Upper lobe of left lung (tissue), 6 donors: ENCODE measurements at regions not wholly inside any gene's neighbourhood (a gene's known extent, or its start where the extent isn't known, plus 50 kb on each side); places are given as distances from the start of the nearest gene placed in this dataset.

ENCODE experiments used
- ATAC-seq, 2 donors: fragments of 200-7000 bp; cut with Tn5 transposase; one replicate each; pipeline ENCODE4 v1.9.1; 2022; ENCODE audit warnings: mild to moderate bottlenecking in 2 of 2, moderate library complexity in 2 of 2; ENCODE audit not compliant: low FRiP score in 2 of 2
- DNase-seq, 2 donors: peaks; one replicate each; pipeline ENCODE4 v3.0.0-alpha.2; 2019 to 2020
- H3K27ac ChIP-seq, 4 donors: fragments of 200-600 bp; sonication (generic); one replicate each; pipeline ENCODE4 v1.5.1; 2016 to 2019
- H3K27me3 ChIP-seq, 4 donors: fragments of 200-600 bp; sonication (generic); one replicate each; pipeline ENCODE4 v1.5.1; 2017 to 2019
- H3K36me3 ChIP-seq, 4 donors: fragments of 200-600 bp; sonication (generic); one replicate each; pipeline ENCODE4 v1.5.1; 2016 to 2019
- H3K4me1 ChIP-seq, 4 donors: fragments of 200-600 bp; sonication (generic); one replicate each; pipeline ENCODE4 v1.5.1; 2018 to 2019
- H3K4me3 ChIP-seq, 4 donors: fragments of 200-600 bp; sonication (generic); one replicate each; pipeline ENCODE4 v1.5.1; 2017 to 2019; ENCODE audit warnings: mild to moderate bottlenecking in 2 of 4, moderate library complexity in 1 of 4
- H3K9me3 ChIP-seq, 4 donors: fragments of 200-600 bp; sonication (generic); one replicate each; pipeline ENCODE4 v1.5.1; 2018 to 2019
- EP300 ChIP-seq, 4 donors: sonication (generic); formaldehyde crosslinking; IDR thresholded peaks; one replicate each; pipeline ENCODE4 v1.5.1; 2017; ENCODE audit warnings: antibody characterized with exemption in 4 of 4, control low read depth in 2 of 4
- POLR2A ChIP-seq, 4 donors: fragments of 450-650 bp; IDR thresholded peaks; one replicate each; pipeline ENCODE4 v1.5.1; 2016 to 2017; ENCODE audit warnings: antibody characterized with exemption in 4 of 4, mild to moderate bottlenecking in 2 of 4
- POLR2AphosphoS5 ChIP-seq, 2 donors: sonication (generic); formaldehyde crosslinking; IDR thresholded peaks; one replicate each; pipeline ENCODE4 v1.5.1; 2017; ENCODE audit warnings: antibody characterized with exemption in 2 of 2
- WGBS, 2 donors: methylation state at CpG; one replicate each; pipeline ENCODE4 v1.1.5; 2017 to 2018; 5-methylcytosine and 5-hydroxymethylcytosine counted together
- TF ChIP-seq, protein P1 (sequence below), 6 experiments: fragments of 450-650 bp in 4 of 6; fragments of 200-600 bp in 2 of 6; sonication (generic) in 2 of 6; IDR thresholded peaks; one replicate each; pipeline ENCODE4 v1.5.1; 2016 to 2019; ENCODE audit warnings: antibody characterized with exemption in 6 of 6
- donor health status: DM: no; HTN: no; CAD: no; lungs with moderate emphysema.
- donor health status: DM: no; HTN: yes; CAD: no; lungs with severe emphysema.

GRCh38 chr20:43285170-43285569 is 95.5 kb upstream of the PTPRT start:
- TF ChIP-seq EP300 (IDR thresholded peaks at IDR 0.05) (no peak), POLR2AphosphoS5 (IDR thresholded peaks at IDR 0.05) (no peak), POLR2A (IDR thresholded peaks at IDR 0.05) (no peak)
- TF ChIP-seq, protein P1, sequence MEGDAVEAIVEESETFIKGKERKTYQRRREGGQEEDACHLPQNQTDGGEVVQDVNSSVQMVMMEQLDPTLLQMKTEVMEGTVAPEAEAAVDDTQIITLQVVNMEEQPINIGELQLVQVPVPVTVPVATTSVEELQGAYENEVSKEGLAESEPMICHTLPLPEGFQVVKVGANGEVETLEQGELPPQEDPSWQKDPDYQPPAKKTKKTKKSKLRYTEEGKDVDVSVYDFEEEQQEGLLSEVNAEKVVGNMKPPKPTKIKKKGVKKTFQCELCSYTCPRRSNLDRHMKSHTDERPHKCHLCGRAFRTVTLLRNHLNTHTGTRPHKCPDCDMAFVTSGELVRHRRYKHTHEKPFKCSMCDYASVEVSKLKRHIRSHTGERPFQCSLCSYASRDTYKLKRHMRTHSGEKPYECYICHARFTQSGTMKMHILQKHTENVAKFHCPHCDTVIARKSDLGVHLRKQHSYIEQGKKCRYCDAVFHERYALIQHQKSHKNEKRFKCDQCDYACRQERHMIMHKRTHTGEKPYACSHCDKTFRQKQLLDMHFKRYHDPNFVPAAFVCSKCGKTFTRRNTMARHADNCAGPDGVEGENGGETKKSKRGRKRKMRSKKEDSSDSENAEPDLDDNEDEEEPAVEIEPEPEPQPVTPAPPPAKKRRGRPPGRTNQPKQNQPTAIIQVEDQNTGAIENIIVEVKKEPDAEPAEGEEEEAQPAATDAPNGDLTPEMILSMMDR (IDR thresholded peaks at IDR 0.05) = no peak
- Histone ChIP-seq H3K9me3 (no peaks in the 10 kb centered on the region), H3K4me1 (no peaks in the 10 kb centered on the region), H3K27me3 (no peaks in the 10 kb centered on the region), H3K4me3 (no peak overlapping the region), H3K27ac (no peak overlapping the region), H3K36me3 (no peaks in the 10 kb centered on the region)
- ATAC-seq (no peak), DNase-seq (no peak)
- 67 to 83% methylated on average over 3 of the region's 3 CpGs for WGBS, 2 donors

- DNase-seq (no peak), ATAC-seq (no peak)
- WGBS, 2 donors = 52 to 67% methylated on average over 2 of the region's 2 CpGs
- Histone ChIP-seq H3K36me3 (no peaks in the 10 kb centered on the region), H3K9me3 (no peaks in the 10 kb centered on the region), H3K27ac (no peak overlapping the region), H3K4me1 (no peaks in the 10 kb centered on the region), H3K27me3 (no peaks in the 10 kb centered on the region), H3K4me3 (no peak overlapping the region)
- no peak for TF ChIP-seq POLR2A (IDR thresholded peaks at IDR 0.05)
- no peak for TF ChIP-seq POLR2AphosphoS5 (IDR thresholded peaks at IDR 0.05)
- TF ChIP-seq, protein P1 (IDR thresholded peaks at IDR 0.05) = no peak
- TF ChIP-seq EP300 (IDR thresholded peaks at IDR 0.05) = no peak
These were observed 94.8 kb upstream of the PTPRT start for GRCh38 chr20:43284486-43284885.

DNA sequence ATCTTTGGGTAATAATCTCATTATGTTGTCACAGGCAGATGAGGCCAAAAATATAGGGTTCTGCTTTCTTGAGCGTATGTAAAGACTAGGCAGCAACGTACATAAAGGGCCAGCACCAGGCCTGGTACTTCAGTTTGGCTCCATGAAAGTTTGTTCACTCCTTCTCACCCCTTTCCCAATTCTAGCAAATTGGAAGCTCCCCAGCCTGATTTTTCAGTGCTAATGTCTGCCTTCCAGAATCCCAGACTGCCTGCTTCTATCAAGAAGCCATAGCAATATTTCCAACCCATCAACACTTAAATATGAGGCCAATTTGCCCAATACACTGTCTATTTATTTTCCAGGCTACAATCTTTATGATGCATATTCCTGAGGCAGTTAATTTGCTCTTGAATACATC is 93.4 kb upstream of the PTPRT start:
- Histone ChIP-seq H3K4me1 (no peaks in the 10 kb centered on the region), H3K36me3 (no peaks in the 10 kb centered on the region), H3K27ac (no peak overlapping the region), H3K9me3 (no peaks in the 10 kb centered on the region), H3K27me3 (no peaks in the 10 kb centered on the region), H3K4me3 (no peak overlapping the region)
- ATAC-seq = no peak
- 91 to 93% methylated on average over 2 of the region's 2 CpGs for WGBS, 2 donors
- DNase-seq = no peak
- no peak for TF ChIP-seq EP300 (IDR thresholded peaks at IDR 0.05)
- no peak for TF ChIP-seq POLR2A (IDR thresholded peaks at IDR 0.05)
- TF ChIP-seq, protein P1 (IDR thresholded peaks at IDR 0.05) = no peak
- no peak for TF ChIP-seq POLR2AphosphoS5 (IDR thresholded peaks at IDR 0.05)

GRCh38 chr20:43271980-43272379 is 82.3 kb upstream of the PTPRT start:
- 38 to 45% methylated on average over 5 of the region's 5 CpGs for WGBS, 2 donors
- no peak for DNase-seq
- Histone ChIP-seq H3K4me3 (no peak overlapping the region), H3K27ac (no peak overlapping the region), H3K36me3 (no peaks in the 10 kb centered on the region), H3K9me3 (no peaks in the 10 kb centered on the region), H3K4me1 (peaks cover 0 to 4% (median 0%) of the 10 kb centered on the region in 4 donors), H3K27me3 (no peaks in the 10 kb centered on the region)
- no peak for TF ChIP-seq POLR2A (IDR thresholded peaks at IDR 0.05)
- TF ChIP-seq, protein P1 (IDR thresholded peaks at IDR 0.05) = no peak
- TF ChIP-seq POLR2AphosphoS5 (IDR thresholded peaks at IDR 0.05) = peak in 1 of 2 donors; percentile 30
- no peak for TF ChIP-seq EP300 (IDR thresholded peaks at IDR 0.05)
- peak; percentile 22 to 41 for ATAC-seq

DNA sequence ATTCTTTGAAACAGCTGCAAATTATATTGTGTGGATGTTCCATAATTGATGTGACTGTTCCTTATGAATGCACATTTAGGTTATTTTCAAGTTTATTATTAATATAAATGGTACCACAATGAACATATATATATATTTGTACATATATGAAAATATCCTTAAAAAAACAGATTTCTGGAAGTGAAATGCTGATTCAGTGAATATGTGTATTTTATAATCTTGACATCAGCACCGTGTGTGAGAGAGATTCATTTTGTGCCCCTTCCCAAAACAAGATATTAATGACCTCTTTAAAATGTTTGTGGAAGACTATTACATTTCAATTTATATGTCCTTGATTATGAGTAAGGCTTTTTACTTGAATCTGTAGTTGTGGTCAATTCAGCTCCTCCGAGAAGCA is 75.7 kb upstream of the PTPRT start:
- no peak overlapping the region for H3K27ac ChIP-seq
- no peaks in the 10 kb centered on the region for H3K27me3 ChIP-seq
- H3K4me3 ChIP-seq = no peak overlapping the region
- TF ChIP-seq POLR2A (IDR thresholded peaks at IDR 0.05) (no peak), EP300 (IDR thresholded peaks at IDR 0.05) (no peak), POLR2AphosphoS5 (IDR thresholded peaks at IDR 0.05) (no peak)
- TF ChIP-seq, protein P1 (IDR thresholded peaks at IDR 0.05) = no peak
- no peaks in the 10 kb centered on the region for H3K36me3 ChIP-seq
- H3K9me3 ChIP-seq = no peaks in the 10 kb centered on the region
- H3K4me1 ChIP-seq = no peaks in the 10 kb centered on the region
- 62 to 71% methylated on average over 2 of the region's 2 CpGs for WGBS, 2 donors
- DNase-seq (no peak), ATAC-seq (no peak)
